GM23248 (cell line): ENCODE measurements at regions not wholly inside any gene's neighbourhood (a gene's known extent, or its start where the extent isn't known, plus 50 kb on each side); places are given as distances from the start of the nearest gene placed in this dataset.

Source experiments
- EZH2 ChIP-seq: fragments of 200-600 bp; sonication (generic); IDR thresholded peaks from 2 replicates; pipeline ENCODE4 v1.6.1; 2018; ENCODE audit warnings: antibody characterized with exemption, mild to moderate bottlenecking; ENCODE audit not compliant: insufficient read depth, poor library complexity, severe bottlenecking
- EZH2phosphoT487 ChIP-seq: fragments of 200-600 bp; sonication (generic); IDR thresholded peaks from 2 replicates; pipeline ENCODE4 v1.6.1; 2018; ENCODE audit warnings: antibody characterized with exemption, moderate library complexity, mild to moderate bottlenecking, low read depth; ENCODE audit not compliant: insufficient read depth

- TF ChIP-seq EZH2phosphoT487: no peak
- no peak for TF ChIP-seq EZH2
These were observed 148.3 kb upstream of the HDAC4 start for GRCh38 chr2:239548965-239549595.
